ENCODE measurements at regions not wholly inside any gene's neighbourhood (a gene's known extent, or its start where the extent isn't known, plus 50 kb on each side); places are given as distances from the start of the nearest gene placed in this dataset.
A peak's percentile ranks its signal among the peaks of the same experiment; 100 is the strongest.

DNA sequence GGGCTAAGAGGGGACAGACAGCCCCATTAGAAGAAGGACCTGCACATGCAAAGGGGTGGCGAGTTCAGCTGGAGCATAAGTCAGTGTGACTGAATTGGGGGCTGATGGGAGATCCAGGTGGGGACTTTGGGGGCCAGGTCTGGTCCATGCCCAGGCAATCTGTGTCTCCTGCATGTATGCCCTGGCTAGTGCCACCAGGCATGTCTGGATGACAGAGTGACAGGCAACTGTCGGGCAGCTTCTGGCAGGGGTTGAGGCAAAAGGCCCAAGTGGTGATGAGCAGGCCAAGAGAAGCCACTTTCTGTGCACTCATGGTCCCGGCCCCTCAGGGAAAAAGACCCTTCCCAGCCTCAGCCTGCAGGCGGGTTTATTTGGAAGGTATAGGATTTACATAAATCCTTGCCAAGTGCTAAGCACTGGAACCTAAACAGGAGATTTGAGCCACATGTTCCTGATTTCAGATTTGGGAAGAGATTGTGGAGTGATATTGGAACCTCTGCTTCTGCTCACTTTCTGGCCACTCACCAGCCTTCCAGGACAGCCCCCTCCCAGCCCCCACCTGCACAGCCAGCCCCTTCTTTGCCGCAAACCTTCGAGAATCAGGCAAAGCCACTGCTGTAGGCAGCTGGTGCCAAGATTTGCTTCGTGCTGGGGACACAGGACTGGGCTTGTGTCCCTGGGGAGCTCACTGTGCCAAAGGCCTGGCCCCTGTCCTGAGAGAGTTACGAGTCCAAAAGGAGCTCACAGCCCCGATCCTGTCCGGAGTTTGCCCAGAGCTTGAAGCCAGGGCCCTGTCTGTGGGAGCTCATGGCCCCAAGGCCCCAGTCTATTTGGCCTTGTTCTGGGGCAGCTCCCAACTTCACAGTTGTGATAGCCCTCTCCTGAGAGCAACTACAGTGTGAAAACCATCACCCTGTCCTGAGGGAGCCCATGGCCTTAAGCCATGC lies 232.5 kb upstream of the RTL1 start:
- peak; percentile 1 for DNase-seq (ENCODE audit: low spot score)

DNA sequence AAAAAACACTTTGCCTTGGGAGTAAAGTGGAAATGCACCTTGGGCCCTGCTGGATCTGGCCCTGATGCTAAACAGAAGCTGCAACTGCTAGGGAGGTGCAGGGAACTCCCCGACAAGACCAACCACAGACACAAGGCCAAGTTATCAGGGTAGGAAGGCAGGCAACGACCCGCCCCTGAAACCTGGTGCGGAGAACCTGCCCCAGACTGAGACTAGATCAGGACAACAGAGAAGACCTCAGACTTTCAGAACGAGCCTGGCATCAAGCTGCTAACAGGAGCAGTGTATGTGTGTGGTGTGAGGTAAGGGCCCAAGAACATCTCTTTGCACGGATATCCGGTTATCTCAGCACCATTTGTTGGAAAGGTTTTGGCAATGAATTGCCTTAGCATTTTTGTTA lies 233.7 kb upstream of the RTL1 start:
- no peak for DNase-seq (ENCODE audit: low spot score)

DNA sequence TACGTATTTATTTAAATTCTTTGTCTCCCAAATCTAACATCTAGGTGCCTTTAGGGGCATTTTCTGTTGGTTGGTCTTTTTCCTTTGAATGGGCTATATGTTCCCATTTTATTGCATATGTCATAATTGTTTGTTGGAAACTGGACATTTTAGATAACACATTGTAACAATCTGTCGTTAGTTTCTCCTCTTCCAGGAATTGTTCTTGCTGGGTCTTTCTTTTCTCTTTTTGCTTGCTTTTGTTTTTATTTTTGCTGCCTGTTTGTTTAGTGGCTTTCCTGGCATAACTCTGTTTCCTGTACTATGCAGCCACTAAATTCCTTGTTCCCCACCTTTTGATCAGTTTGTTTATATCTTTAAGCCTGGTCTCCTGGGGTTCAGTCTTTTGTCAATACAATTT lies 244.3 kb upstream of the RTL1 start:
- no peak for DNase-seq (ENCODE audit: low spot score)

DNA sequence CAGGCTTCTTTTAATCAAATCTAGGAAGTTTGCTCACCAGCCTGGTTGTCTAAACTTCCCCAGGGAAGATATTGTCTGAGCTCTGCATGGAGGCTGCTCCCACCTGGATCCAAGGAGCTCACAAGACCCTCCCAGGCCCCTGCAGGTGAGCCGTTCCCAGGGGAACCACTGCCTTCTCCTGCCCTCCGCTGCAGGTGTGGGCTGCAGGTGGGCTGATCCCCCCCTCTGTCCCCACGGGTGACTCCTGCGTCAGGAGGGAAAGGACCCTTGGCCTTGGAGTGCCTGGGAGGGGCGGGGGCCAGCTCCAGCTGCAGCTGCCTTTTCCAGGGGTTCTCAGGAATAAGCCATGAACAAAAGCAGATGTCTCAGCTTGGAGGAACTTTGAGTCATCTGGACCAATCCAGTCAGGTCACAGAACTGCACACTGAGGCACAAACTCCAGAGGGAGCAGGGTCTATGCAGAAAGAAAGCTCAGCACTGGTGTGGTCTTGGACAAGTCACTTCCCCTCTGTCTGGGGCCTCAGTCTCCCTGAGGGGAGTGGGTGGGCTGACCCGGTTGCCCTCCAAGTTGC lies 246.6 kb upstream of the RTL1 start:
- DNase-seq (ENCODE audit: low spot score) = no peak

DNA sequence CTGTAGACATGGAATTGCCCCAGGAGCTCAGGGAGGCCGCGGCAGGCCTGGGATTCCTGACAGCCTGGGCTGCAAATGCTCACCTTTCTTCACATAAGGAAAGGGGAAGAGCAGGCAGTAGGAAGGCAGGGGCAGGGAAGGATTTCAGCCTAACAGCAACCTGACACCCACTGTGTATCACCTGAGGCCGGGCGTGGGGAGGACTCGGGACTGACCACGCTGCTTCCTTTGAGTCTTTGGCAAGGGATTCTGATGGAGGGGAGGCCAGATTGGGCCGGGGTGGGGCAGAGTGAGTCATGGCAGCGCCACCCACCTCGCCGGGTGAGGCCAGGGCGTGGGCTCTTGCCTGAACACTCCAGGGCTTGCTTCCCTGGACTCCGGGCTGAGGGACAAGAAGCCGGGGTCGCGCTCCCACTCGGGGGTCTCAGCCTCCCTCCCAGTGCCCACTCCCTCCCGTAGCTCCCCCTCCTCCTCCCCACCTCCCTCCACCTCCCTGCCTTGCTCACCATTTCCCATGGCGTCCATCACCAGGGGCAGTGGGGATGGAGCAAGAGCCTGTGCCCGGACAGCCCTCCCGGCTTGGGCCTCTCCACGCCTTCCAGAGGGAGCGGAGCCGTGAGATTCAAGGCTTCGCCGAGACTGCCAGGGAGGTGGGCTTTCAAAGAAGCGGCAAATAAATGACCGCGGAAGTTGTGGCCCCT lies 247.9 kb upstream of the RTL1 start:
- no peak for DNase-seq (ENCODE audit: low spot score)

DNA sequence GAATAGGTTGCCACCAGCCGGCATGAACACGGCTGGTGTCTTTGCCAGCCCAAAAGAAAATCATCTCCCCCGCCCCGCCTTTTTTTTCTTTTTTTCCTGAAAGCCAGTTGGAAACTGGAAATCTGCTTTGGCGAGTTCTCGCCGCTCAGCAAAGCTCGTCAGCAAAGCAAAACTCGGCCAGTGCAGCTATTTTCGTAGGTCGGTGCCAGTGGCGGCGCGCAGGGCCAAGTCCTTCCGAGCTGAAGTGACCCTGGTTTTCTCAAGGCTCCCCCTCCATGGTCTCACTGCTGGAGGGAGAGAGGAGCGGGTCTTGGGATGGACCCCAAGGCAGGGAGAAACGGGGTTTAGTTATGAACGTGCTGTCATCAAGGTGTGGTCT lies 248.4 kb upstream of the RTL1 start:
- no peak for DNase-seq (ENCODE audit: low spot score)

DNA sequence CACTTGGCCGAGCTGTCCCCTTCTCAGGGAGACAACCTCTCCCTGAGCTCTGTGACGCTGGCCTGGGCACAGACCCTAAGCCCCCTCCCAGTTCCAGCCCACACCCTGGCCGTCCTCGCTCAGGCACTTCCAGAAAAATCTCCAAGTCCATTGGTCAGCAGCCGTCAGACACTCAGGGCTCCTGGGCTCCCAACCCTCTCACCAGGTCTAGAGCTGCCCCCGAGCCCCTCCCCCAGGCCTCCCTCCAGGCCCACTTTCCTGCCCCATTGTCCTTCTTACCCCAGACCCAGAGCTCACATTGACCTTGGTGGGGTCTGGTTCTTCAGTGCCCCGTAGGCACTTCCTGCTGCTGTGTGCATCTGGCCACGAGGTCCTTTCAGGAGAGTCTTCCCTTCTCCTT lies 249.3 kb upstream of the RTL1 start:
- no peak for DNase-seq (ENCODE audit: low spot score)

DNA sequence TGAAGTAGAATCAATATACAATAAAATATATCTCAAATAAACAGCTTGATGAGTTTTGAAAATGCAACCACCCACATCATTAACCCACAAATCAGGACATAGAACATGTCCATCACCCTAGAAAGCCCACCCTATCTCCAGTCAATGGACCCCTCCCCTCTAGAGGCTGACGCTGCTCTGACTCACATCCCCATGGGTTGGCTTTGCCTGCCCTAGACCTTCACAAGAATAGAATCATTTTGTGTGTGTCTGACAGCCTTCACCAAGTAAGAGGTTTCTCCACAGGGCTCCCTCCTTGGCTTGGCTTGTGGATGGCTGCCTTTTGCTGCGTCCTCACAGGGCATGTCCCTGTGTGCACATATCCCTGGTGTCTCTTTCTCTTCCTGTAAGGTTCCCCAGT lies 250.2 kb upstream of the RTL1 start:
- DNase-seq (ENCODE audit: low spot score) = no peak

DNA sequence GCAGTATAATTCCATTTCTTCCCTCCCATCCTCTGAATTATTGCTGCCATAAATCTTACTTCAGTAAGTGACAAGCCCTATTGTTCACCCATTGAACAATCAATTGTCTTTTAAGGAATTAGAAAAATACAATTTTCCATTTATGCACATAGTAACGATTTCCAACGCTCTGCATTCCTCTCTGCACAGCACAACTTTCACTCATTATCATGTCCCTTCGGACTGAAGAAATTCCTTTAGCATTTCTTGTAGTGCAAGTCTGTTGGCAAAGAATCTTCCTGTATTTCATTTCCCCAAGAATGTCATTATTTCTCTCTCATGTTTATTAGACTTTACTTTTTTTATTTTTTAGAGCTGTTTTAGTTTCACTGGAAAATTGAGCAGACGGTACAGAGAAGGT lies 252.1 kb upstream of the RTL1 start:
- DNase-seq (ENCODE audit: low spot score) = no peak

DNA sequence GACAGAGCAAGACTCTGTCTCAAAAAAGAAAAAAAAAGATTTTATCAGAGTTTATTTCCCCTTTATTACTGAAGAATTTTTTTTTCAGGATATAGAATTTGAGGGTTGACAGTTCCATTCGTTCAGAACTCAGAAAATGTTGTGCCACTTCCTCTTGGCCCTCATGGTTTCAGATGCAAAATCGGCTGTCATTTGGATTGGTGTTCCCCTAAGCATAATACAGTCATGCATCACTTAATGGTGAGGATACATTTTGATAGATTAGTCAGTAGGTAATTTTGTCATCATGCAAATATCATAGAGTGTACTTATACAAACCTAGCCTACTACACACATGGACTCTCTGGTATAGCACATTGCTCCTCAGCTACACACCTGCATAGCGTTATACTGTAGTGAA lies 263.9 kb upstream of the RTL1 start:
- DNase-seq (ENCODE audit: low spot score) = no peak

DNA sequence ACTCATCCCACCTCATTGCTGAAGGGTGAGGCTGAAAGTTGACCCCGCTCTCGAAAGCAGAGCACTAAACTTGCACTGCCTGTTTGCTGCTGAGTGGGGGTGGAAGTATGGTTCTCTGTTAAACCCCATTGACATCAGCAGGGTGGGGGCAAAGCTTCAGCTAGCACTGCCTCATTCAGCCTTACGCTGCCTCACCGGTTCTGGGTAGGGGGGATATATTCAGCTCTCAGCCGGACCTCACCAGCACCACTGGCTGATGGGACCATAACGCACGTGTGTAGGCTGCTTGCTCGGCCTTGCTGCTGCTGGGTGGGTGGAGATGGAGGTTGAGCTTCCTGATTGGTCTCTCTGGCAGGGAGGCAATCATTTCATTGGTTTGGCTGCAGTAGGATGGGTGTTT lies 265.7 kb upstream of the RTL1 start:
- DNase-seq (ENCODE audit: low spot score) = no peak

DNA sequence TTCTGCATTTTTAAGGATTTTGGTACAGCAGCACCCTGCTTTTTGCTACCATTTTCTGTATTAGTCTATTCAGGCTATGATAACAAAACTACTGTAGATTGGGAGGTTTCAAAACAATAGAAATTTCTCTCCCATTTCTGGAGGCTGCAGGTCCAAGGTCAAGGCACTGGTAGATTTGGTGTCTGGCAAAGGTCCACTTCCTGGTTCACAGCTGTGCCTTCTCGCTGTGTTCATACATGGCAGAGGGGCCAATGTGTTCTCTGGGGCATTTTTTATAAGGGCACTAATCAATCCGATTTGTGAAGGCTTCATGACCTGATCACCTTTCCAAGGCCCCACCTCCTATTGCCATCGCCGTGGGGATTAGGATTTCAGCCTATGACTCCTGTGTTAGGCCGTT lies 268.1 kb upstream of the RTL1 start:
- DNase-seq (ENCODE audit: low spot score) = no peak

DNA sequence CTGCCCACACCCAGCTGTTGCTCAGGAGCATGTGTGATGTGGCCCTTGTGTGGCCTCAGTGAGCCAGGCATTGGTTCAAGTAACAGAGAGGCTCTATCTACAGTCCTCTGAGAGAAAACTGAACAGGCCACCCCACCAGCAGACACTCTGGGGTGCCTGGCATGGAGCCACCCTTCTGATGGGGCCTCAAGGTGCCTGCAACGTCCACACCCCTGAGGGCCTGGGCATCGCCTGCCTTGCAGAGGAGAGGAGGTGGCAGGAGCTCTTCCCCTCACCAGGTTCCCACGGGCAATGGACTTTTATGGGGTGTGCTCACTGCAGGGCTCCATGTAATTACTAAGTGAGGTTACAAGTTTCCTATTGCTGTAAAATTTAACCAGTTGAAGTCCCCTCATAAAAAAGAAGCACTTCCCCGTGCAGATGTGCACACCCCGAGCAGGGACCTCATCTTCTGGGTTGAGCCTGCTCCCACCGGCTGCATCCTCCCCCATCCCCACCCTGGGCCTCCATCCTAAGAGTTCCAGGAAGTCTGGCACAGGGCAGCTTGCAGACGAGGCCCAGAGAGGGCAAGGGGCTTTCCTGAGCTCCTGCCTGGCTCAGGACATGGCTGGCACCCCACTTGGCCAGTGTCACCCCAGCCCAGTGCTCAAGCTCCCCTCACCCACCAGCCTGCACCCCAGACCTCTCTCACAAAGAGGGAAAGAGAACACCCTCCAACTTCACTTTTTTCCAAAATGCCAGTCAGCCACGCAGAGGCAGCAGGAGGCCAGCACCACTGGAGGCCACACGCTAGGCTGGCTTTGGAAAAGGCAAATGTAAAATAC lies 270.4 kb upstream of the RTL1 start:
- peak; percentile 3 for DNase-seq (ENCODE audit: low spot score)

DNA sequence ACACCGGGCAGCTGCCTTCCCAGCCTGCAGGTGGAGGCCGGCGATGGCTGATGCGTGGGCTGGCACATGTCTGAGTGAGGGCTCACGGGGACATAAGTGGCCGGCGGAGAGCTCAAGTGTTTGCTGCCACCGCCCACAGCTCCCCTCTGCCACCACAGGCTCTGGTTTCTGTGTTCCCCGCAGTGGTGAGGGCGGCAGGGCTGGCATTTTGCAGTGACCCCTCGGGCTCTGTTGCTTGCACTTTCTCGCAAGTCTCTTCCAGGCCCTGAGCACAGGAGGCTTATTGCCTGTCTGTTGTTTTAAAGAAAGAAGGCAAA lies 271.0 kb upstream of the RTL1 start:
- peak; percentile 1 for DNase-seq (ENCODE audit: low spot score)

DNA sequence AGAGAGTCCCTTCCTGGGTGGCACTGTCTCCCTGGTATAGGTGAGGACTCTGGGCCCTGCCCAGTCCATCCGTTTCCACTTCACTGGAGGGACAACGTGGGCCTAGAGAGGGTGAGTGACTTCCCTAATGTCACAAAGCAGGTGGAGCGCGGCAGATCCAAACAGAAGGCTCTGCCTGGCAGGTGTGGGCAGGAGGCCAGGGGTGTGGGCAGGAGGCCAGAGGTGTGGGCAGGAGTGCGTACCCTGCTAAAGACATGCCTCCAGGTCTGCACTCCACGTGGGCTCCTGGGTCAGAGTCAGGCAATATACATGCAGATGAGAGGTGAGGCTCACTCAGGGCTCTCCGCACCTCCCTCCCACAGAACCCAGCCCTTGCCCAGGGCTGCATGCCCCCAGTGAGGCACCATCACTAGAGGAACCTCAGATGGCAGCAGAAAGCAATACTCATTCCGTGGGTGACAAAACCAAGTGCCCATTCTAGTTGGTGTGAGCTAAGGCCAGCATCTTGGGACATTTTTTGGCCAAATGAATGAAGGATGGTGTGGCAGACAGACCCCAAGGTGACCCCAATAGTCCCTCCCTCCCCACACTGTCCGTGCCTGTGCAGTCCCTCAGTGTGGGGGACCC lies 271.6 kb upstream of the RTL1 start:
- DNase-seq (ENCODE audit: low spot score) = peak; percentile 2

DNA sequence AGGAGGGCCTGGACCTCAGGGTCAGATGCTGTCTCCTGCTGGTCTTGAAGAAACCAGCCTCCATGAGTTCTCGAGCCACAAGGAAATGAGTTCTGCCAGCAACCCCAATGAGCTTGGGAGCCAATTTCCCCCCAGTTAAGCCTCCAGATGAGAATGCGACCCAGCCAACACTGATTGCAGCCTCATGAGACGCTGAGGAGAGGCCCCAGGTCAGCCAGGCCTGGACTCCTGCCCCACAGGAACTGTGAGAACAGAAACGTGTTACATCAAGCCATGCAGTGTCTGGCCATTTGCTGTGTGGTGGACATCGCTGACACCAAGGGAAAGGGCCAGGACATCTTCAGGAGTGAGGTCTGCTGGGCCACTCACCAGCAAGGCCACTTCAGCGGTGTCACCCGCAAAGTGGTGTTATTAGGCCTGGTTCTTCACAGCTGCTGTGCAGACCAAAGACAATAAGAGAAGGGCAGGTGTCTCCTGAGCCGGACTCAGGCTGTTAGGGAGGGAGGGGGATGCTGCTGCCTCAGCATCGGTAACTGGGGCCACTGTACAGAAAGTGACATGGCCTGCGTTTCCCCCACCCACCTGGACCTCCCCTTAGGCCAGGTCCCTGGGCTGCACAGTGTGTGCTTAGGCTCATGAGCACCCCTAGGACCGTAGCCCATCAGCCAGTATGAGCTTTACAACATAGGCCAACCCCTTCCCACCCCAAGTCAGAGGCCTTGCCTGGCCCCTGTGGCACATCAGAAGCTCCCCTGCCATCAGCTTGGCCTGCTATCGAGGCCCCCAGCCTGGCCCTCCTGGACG lies 272.4 kb upstream of the RTL1 start:
- DNase-seq (ENCODE audit: low spot score) = peak; percentile 1

DNA sequence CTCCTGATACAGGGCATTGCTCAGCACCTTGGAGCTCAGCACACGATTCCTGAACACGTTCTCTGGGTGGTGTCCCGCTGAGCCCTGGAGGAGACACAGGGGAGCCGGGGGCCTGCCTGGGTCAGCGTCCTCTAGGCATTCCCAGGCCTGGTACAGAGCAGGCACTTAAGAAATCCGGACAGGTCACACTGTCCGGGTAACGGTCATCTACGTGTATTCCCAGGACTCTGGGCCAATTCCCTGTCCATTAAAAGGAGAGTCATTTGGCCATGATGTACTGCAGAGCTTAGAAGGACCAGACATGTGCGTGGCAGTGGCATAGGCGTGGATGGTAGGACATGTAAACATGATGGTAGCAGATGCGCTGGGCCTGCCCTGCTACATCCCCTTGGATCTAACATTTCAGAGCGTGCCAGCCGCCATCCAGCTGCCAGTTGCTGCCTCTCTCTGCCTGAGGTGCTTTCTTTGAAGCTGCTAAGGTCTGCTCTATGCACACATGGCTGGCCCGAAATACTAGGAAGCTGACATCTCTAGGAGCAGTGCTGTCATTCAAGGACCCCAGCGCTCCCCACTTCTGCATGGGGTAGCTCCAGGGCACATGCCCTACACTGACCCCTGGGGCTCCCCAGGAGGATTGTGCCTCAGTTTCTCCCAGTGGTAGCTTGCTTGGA lies 273.1 kb upstream of the RTL1 start:
- DNase-seq (ENCODE audit: low spot score) = peak; percentile 2

DNA sequence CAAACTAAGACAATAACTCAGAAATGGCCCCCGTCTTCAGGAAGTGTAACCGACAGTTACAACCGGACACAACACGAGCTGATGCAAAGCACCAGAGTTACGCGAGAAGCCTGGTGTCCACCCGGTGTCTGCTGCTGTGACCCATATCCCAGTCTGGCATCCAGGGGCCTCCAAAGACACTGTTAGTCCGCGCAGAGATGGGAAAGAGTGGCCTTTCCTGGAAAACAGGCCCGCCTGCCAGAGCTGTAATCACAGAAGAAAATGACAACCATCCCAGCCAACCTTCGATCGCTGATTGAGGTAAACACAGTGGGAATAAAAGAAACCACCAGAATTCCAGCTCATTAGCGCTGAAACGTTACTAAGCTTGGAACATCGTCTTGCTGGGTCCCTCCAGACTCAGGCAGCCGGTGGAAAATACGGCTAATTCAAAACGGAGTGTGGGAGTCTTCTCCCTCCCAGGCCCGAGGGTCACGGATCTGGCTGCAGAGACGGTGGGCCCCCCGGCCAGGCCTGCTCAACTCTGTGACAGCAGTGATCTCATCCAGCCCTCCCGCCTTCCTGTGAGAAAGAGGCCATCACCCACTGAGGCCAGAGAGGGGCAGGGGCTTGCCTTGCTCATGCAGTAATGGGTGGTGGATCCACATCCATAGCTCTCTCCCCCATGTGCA lies 273.9 kb upstream of the RTL1 start:
- peak; percentile 2 for DNase-seq (ENCODE audit: low spot score)

DNA sequence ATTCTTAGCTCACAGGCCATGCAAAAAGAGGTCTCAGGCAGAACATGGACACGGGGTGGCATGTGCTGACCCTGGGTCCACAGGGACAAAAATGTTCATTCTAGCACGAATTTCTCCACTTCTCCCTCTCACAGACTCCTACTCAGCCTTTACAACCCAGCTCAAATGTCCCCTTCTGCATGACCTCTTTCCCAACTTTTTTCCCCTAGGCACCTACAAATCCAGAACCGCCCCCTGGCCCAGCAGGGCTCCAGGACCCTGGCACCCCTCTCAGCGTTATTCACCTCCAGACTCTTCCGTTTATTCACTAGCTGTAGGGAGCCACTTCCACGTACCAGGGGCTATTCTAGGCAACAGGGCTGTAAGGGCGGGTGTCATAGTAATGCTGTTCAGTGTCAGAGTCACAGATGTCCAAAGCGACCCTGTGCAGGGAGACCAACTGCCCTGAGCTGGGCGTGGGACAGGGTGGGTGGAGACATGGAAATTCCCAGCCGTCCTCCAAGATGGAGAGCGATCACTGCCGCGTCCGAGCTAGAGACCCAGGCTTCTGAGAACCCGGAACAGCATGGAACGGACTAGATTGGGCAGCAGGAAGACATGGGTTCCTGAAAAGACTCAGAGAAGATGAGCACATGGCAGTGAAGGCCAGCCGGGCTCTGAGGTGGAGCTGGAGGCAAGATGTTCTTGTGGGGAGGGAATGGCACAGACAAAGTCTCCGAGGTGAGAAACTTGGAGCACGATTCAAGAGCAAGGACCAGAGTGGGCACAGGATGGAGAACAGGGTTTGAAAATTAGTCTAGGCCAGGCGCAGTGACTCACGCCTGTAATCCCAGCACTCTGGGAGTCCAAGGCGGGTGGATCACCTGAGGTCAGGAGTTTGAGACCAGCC lies 274.9 kb upstream of the RTL1 start:
- no peak for DNase-seq (ENCODE audit: low spot score)
